ENCODE measurements at regions not wholly inside any gene's neighbourhood (a gene's known extent, or its start where the extent isn't known, plus 50 kb on each side); places are given as distances from the start of the nearest gene placed in this dataset.
"Not testable (repeated sequence)": the region's sequence is repeated elsewhere in the genome, so short reads cannot be mapped to it uniquely, and the experiment has no call there.

DNA sequence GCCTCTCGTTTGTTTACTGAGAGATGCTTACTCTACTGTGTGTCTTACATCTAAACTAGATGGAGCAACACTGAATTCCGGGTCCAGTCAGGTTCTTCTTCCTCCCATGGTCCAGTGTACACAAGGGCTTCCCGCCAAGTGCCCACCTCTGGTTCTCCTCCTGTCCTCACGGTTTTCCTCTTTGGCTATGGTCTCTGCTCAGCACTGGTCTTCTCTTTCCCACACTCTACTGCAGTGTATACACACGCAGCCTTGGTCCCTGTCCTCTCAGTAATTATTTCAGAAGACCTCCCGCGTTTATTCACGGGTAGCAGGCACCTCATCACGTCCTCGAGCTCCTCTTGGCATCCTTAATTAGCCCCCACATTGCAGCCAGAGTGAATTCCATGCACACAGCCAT is 91.4 kb upstream of the PABPC3 start:
- H3K9me3 ChIP-seq (replicated peaks; ENCODE audit: control insufficient read depth, insufficient read depth, low read length); BruUV-seq (replicated peaks); POLR2A ChIA-PET; H3K36me3 ChIP-seq (ENCODE audit: control insufficient read depth in 2 of 2, extremely low read depth in 1 of 2, insufficient read depth in 2 of 2, low read length in 2 of 2); H3K79me2 ChIP-seq (ENCODE audit: control insufficient read depth, insufficient read depth, low read length); H3K4me3 ChIP-seq (replicated peaks in 1 of 3; ENCODE audit: insufficient read depth in 1 of 3, low read depth in 1 of 3, low read length in 3 of 3); H3K27me3 ChIP-seq (ENCODE audit: control insufficient read depth in 2 of 2, insufficient read depth in 2 of 2, low read length in 2 of 2); H4K20me1 ChIP-seq (replicated peaks; ENCODE audit: control insufficient read depth, extremely low read depth, insufficient read depth, low read length); H3K27ac ChIP-seq (ENCODE audit: insufficient read depth, low read depth, low read length); H3K9ac ChIP-seq (replicated peaks; ENCODE audit: extremely low read depth, insufficient read depth, low read length); FAIRE-seq; H3K4me1 ChIP-seq (ENCODE audit: control insufficient read depth, extremely low read depth, insufficient read depth, low read length); intact Hi-C loops (cut with micrococcal nuclease); H3K9me1 ChIP-seq (replicated peaks; ENCODE audit: control insufficient read depth, extremely low read depth, insufficient read depth, low read length); H2AFZ ChIP-seq (ENCODE audit: low read depth, low read length); DNase-seq (ENCODE audit: low read depth, low spot score); dilution Hi-C loops (cut with MboI; ENCODE audit: extremely low pct_ligation_motif_present, low sequenced_read_pairs); H3K4me2 ChIP-seq (ENCODE audit: insufficient read depth, low read length): not testable (repeated sequence)
- CTCF ChIA-PET: interaction anchor here (0.6 to 2.7 kb wide), 7 partner anchors 9 to 310 kb away, joined by 3 to 33 read pairs (median 7); no protein-coding TSS in a partner anchor

DNA sequence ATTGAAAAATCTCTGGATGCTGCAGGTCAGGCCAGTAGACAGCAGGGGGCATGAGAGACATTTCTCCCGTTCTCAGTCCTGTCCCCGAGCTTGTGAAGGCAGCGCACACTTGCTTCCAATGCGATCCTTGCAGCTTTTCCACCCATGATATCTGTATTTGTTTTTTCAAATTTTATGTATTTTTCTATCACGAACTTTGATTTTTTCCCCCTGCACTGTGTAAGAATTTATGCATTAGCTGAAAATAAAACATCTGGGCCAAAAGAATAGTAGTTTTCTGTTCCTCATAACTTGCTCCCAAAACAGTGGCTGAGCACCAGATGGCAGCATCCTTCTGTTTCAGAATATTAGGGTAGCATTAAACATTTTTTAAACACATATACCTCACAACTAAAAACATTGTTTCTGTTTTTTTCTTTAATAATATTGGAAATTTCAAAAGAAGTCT is 90.9 kb upstream of the PABPC3 start:
- intact Hi-C loops (cut with micrococcal nuclease): loop anchor here (1.0 kb wide), 1 partner anchor 32 kb away; no protein-coding TSS in a partner anchor
- H3K9ac ChIP-seq (replicated peaks; ENCODE audit: extremely low read depth, insufficient read depth, low read length); POLR2A ChIA-PET; H3K27me3 ChIP-seq (ENCODE audit: control insufficient read depth in 2 of 2, insufficient read depth in 2 of 2, low read length in 2 of 2); H3K9me1 ChIP-seq (replicated peaks; ENCODE audit: control insufficient read depth, extremely low read depth, insufficient read depth, low read length); FAIRE-seq; H3K36me3 ChIP-seq (ENCODE audit: control insufficient read depth in 2 of 2, extremely low read depth in 1 of 2, insufficient read depth in 2 of 2, low read length in 2 of 2); H3K4me3 ChIP-seq (replicated peaks in 1 of 3; ENCODE audit: insufficient read depth in 1 of 3, low read depth in 1 of 3, low read length in 3 of 3); H3K4me1 ChIP-seq (ENCODE audit: control insufficient read depth, extremely low read depth, insufficient read depth, low read length); BruUV-seq (replicated peaks); H4K20me1 ChIP-seq (replicated peaks; ENCODE audit: control insufficient read depth, extremely low read depth, insufficient read depth, low read length); H3K27ac ChIP-seq (ENCODE audit: insufficient read depth, low read depth, low read length); H3K4me2 ChIP-seq (ENCODE audit: insufficient read depth, low read length); dilution Hi-C loops (cut with MboI; ENCODE audit: extremely low pct_ligation_motif_present, low sequenced_read_pairs); H3K9me3 ChIP-seq (replicated peaks; ENCODE audit: control insufficient read depth, insufficient read depth, low read length); H3K79me2 ChIP-seq (ENCODE audit: control insufficient read depth, insufficient read depth, low read length); H2AFZ ChIP-seq (ENCODE audit: low read depth, low read length): not testable (repeated sequence)
- DNase-seq (ENCODE audit: low read depth, low spot score): peak; percentile 49
- CTCF ChIA-PET: interaction anchor here (0.6 to 2.7 kb wide), 7 partner anchors 10 to 311 kb away, joined by 3 to 33 read pairs (median 7); no protein-coding TSS in a partner anchor

- H3K4me2 ChIP-seq (ENCODE audit: insufficient read depth, low read length); FAIRE-seq; H3K9me3 ChIP-seq (replicated peaks; ENCODE audit: control insufficient read depth, insufficient read depth, low read length); H3K27me3 ChIP-seq (ENCODE audit: control insufficient read depth in 2 of 2, insufficient read depth in 2 of 2, low read length in 2 of 2); H3K79me2 ChIP-seq (ENCODE audit: control insufficient read depth, insufficient read depth, low read length); dilution Hi-C loops (cut with MboI; ENCODE audit: extremely low pct_ligation_motif_present, low sequenced_read_pairs); DNase-seq (ENCODE audit: low read depth, low spot score); H3K4me3 ChIP-seq (replicated peaks in 1 of 3; ENCODE audit: insufficient read depth in 1 of 3, low read depth in 1 of 3, low read length in 3 of 3); intact Hi-C loops (cut with micrococcal nuclease); H4K20me1 ChIP-seq (replicated peaks; ENCODE audit: control insufficient read depth, extremely low read depth, insufficient read depth, low read length); H3K4me1 ChIP-seq (ENCODE audit: control insufficient read depth, extremely low read depth, insufficient read depth, low read length); POLR2A ChIA-PET; BruUV-seq (replicated peaks); H2AFZ ChIP-seq (ENCODE audit: low read depth, low read length); H3K36me3 ChIP-seq (ENCODE audit: control insufficient read depth in 2 of 2, extremely low read depth in 1 of 2, insufficient read depth in 2 of 2, low read length in 2 of 2); H3K9me1 ChIP-seq (replicated peaks; ENCODE audit: control insufficient read depth, extremely low read depth, insufficient read depth, low read length); H3K9ac ChIP-seq (replicated peaks; ENCODE audit: extremely low read depth, insufficient read depth, low read length); H3K27ac ChIP-seq (ENCODE audit: insufficient read depth, low read depth, low read length): not testable (repeated sequence)
- CTCF ChIA-PET: interaction anchor here (1.6 kb wide), 2 partner anchors 12 to 30 kb away, joined by 6 to 10 read pairs; no protein-coding TSS in a partner anchor
These were observed 88.5 kb upstream of the PABPC3 start for GRCh38 chr13:25007389-25007788.

- H3K36me3 ChIP-seq (ENCODE audit: control insufficient read depth in 2 of 2, extremely low read depth in 1 of 2, insufficient read depth in 2 of 2, low read length in 2 of 2); H3K4me3 ChIP-seq (replicated peaks in 1 of 3; ENCODE audit: insufficient read depth in 1 of 3, low read depth in 1 of 3, low read length in 3 of 3); H3K79me2 ChIP-seq (ENCODE audit: control insufficient read depth, insufficient read depth, low read length); H3K27ac ChIP-seq (ENCODE audit: insufficient read depth, low read depth, low read length); H3K9me1 ChIP-seq (replicated peaks; ENCODE audit: control insufficient read depth, extremely low read depth, insufficient read depth, low read length); FAIRE-seq; H3K4me2 ChIP-seq (ENCODE audit: insufficient read depth, low read length); H3K9me3 ChIP-seq (replicated peaks; ENCODE audit: control insufficient read depth, insufficient read depth, low read length); DNase-seq (ENCODE audit: low read depth, low spot score); POLR2A ChIA-PET; dilution Hi-C loops (cut with MboI; ENCODE audit: extremely low pct_ligation_motif_present, low sequenced_read_pairs); BruUV-seq (replicated peaks); H4K20me1 ChIP-seq (replicated peaks; ENCODE audit: control insufficient read depth, extremely low read depth, insufficient read depth, low read length); H3K9ac ChIP-seq (replicated peaks; ENCODE audit: extremely low read depth, insufficient read depth, low read length); intact Hi-C loops (cut with micrococcal nuclease); H2AFZ ChIP-seq (ENCODE audit: low read depth, low read length); H3K4me1 ChIP-seq (ENCODE audit: control insufficient read depth, extremely low read depth, insufficient read depth, low read length): not testable (repeated sequence)
- CTCF ChIA-PET: interaction anchor here (1.1 to 1.5 kb wide), 2 partner anchors 19 to 23 kb away, joined by 5 to 7 read pairs; no protein-coding TSS in a partner anchor
- H3K27me3 ChIP-seq (ENCODE audit: control insufficient read depth in 2 of 2, insufficient read depth in 2 of 2, low read length in 2 of 2): peaks cover 10 to 17% of the 10 kb centered on the region in 2 experiments
These were observed 81.5 kb upstream of the PABPC3 start for GRCh38 chr13:25014398-25014973.
